AG08396 (cell line): ENCODE measurements at regions not wholly inside any gene's neighbourhood (a gene's known extent, or its start where the extent isn't known, plus 50 kb on each side); places are given as distances from the start of the nearest gene placed in this dataset.
"Not testable (repeated sequence)": the region's sequence is repeated elsewhere in the genome, so short reads cannot be mapped to it uniquely, and the experiment has no call there.

ENCODE experiments used
- DNase-seq: peaks from one replicate; pipeline ENCODE4 v3.0.0; 2012; ENCODE audit warnings: low spot score, mixed read lengths

GRCh38 chr7:50920031-50920635 lies 137.4 kb upstream of the GRB10 start:
- no peak for DNase-seq

GRCh38 chr7:50915621-50916020 lies 132.9 kb upstream of the GRB10 start:
- DNase-seq, result no peak

GRCh38 chr7:50914460-50914859 lies 131.8 kb upstream of the GRB10 start:
- DNase-seq, result no peak

GRCh38 chr7:50908628-50909290 lies 126.1 kb upstream of the GRB10 start:
- no peak for DNase-seq

- not testable (repeated sequence) for DNase-seq
Measured at GRCh38 chr7:50898604-50899477, 116.1 kb upstream of the GRB10 start.

GRCh38 chr7:50887061-50887460 lies 104.4 kb upstream of the GRB10 start:
- not testable (repeated sequence) for DNase-seq

GRCh38 chr7:50872437-50872836 lies 89.7 kb upstream of the GRB10 start:
- DNase-seq, result no peak

GRCh38 chr7:50869108-50869725 lies 86.5 kb upstream of the GRB10 start:
- DNase-seq, result peak; percentile 66

GRCh38 chr7:50868426-50869100 lies 85.9 kb upstream of the GRB10 start:
- no peak for DNase-seq

- no peak for DNase-seq
Measured at GRCh38 chr7:50867034-50867356, 84.3 kb upstream of the GRB10 start.

GRCh38 chr7:50866343-50867033 lies 83.8 kb upstream of the GRB10 start:
- DNase-seq, result no peak

- DNase-seq, result no peak
Measured at GRCh38 chr7:50865450-50865849, 82.8 kb upstream of the GRB10 start.

- DNase-seq, result no peak
Measured at GRCh38 chr7:50864694-50865093, 82.0 kb upstream of the GRB10 start.

GRCh38 chr7:50863053-50863452 lies 80.4 kb upstream of the GRB10 start:
- no peak for DNase-seq

- DNase-seq, result no peak
Measured at GRCh38 chr7:50862302-50862701, 79.6 kb upstream of the GRB10 start.

GRCh38 chr7:50860598-50860997 lies 77.9 kb upstream of the GRB10 start:
- DNase-seq, result no peak

- no peak for DNase-seq
Measured at GRCh38 chr7:50860174-50860573, 77.5 kb upstream of the GRB10 start.

GRCh38 chr7:50858528-50859245 lies 76.0 kb upstream of the GRB10 start:
- DNase-seq, result no peak

- no peak for DNase-seq
Measured at GRCh38 chr7:50857804-50858489, 75.3 kb upstream of the GRB10 start.

GRCh38 chr7:50856806-50857205 lies 74.1 kb upstream of the GRB10 start:
- no peak for DNase-seq
